Immature natural killer cell (primary cell): ENCODE measurements at regions not wholly inside any gene's neighbourhood (a gene's known extent, or its start where the extent isn't known, plus 50 kb on each side); places are given as distances from the start of the nearest gene placed in this dataset.

Source experiments
- DNase-seq, 3 donors: peaks; one replicate each; pipeline ENCODE4 v3.0.0; 2022; ENCODE audit warnings: mixed read lengths in 1 of 3
- H3K27ac Mint-ChIP-seq, 6 donors: one replicate each; pipeline ENCODE4 v1.8.0; 2020; ENCODE audit warnings: mixed read lengths in 6 of 6, mild to moderate bottlenecking in 5 of 6, inconsistent platforms in 4 of 6, moderate library complexity in 3 of 6
- H3K27me3 Mint-ChIP-seq, 3 donors: one replicate each; pipeline ENCODE4 v1.8.0; 2020 to 2021; ENCODE audit warnings: low read depth in 3 of 3, mild to moderate bottlenecking in 3 of 3, mixed read lengths in 3 of 3, moderate library complexity in 3 of 3, inconsistent platforms in 1 of 3
- H3K36me3 Mint-ChIP-seq, 3 donors: one replicate each; pipeline ENCODE4 v1.8.0; 2020; ENCODE audit warnings: mixed read lengths in 3 of 3, inconsistent platforms in 2 of 3, mild to moderate bottlenecking in 2 of 3
- H3K4me1 Mint-ChIP-seq, 2 donors: one replicate each; pipeline ENCODE4 v1.8.0; 2020; ENCODE audit warnings: inconsistent platforms in 2 of 2, mild to moderate bottlenecking in 2 of 2, mixed read lengths in 2 of 2, moderate library complexity in 1 of 2
- H3K4me3 Mint-ChIP-seq, 5 donors: one replicate each; pipeline ENCODE4 v1.8.0; 2020; ENCODE audit warnings: mild to moderate bottlenecking in 5 of 5, mixed read lengths in 5 of 5, inconsistent platforms in 3 of 5, moderate library complexity in 3 of 5
- H3K9me3 Mint-ChIP-seq, 6 donors: one replicate each; pipeline ENCODE4 v1.8.0; 2020; ENCODE audit warnings: mild to moderate bottlenecking in 6 of 6, mixed read lengths in 6 of 6, inconsistent platforms in 4 of 6, moderate library complexity in 3 of 6

DNA sequence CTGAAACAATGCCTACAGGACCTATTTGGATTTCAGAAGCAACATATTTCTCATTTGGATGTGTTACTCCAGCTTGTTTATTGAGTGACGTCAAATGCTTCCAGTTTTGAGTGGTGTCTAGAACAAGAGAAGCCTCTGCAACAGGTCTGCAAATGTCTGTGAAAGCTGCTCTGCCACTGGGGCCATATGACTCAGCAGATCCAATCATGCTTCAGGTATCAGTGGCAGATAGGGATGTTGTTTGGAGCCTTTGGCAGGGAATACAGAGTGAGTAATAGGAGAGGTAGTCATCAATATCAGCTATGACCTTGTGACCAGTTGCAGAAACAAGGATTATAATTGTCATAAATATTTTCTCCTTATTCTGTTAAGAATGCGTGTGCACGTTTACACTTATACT, 141.1 kb upstream of the ZXDA start:
- Mint-ChIP-seq H3K36me3 (no peaks in the 10 kb centered on the region), H3K4me3 (no peak overlapping the region), H3K27ac (no peak overlapping the region), H3K9me3 (peaks cover 0 to 22% (median 12%) of the 10 kb centered on the region in 6 donors), H3K27me3 (peaks cover 2 to 12% (median 4%) of the 10 kb centered on the region in 3 donors), H3K4me1 (no peaks in the 10 kb centered on the region)
- DNase-seq: no peak

DNA sequence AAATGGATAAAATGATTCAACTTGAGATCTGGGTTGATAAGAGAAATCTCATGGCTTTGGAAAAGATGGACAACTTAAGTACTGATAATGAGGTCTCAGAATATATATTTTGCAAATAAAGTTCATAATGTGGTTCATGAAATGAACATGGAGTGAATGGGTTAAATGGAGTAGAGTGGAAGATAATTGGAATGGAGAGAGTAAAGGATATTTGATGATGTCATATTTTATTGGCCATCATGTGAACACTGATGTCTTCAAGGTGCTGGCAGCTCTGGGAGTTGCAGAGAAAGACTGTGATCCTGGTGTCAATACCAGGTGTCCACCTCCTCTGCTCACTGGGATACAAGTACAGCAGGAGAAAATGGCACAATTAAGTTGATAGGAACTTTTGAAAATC, 133.9 kb upstream of the ZXDA start:
- no peak for DNase-seq

DNA sequence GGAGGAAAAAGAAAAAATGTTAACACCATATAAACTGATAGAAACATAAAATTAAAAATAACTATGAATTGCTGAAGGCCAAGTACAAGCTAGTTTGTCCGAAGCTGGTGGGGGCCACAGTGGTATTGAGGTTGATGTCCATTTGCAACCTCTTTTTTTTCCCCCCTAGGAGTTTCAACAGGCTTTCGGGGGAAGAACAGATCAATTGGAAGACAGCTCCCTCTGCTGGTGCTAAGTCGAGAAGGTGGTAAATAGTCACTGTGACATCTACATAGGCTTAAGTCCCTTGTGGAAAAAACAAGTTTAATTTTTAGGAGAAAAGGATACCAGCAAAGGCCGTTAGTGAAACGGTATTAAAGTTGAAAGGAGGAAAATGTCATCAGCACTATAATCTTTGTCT, 115.7 kb upstream of the ZXDA start:
- H3K4me1 Mint-ChIP-seq: no peaks in the 10 kb centered on the region
- no peaks in the 10 kb centered on the region for H3K9me3 Mint-ChIP-seq
- peak; percentile 22 to 31 (median 30) for DNase-seq
- H3K27ac Mint-ChIP-seq: no peak overlapping the region
- no peaks in the 10 kb centered on the region for H3K36me3 Mint-ChIP-seq
- H3K27me3 Mint-ChIP-seq: peaks cover 0 to 2% (median 1%) of the 10 kb centered on the region in 3 donors
- no peak overlapping the region for H3K4me3 Mint-ChIP-seq

More for the DNA sequence above, 133.9 kb upstream of the ZXDA start:
- peaks cover 1 to 7% (median 6%) of the 10 kb centered on the region in 3 donors for H3K27me3 Mint-ChIP-seq
- H3K27ac Mint-ChIP-seq: no peak overlapping the region
- peaks cover 0 to 20% (median 11%) of the 10 kb centered on the region in 6 donors for H3K9me3 Mint-ChIP-seq
- H3K36me3 Mint-ChIP-seq: no peaks in the 10 kb centered on the region
- no peak overlapping the region for H3K4me3 Mint-ChIP-seq
- H3K4me1 Mint-ChIP-seq: no peaks in the 10 kb centered on the region

DNA sequence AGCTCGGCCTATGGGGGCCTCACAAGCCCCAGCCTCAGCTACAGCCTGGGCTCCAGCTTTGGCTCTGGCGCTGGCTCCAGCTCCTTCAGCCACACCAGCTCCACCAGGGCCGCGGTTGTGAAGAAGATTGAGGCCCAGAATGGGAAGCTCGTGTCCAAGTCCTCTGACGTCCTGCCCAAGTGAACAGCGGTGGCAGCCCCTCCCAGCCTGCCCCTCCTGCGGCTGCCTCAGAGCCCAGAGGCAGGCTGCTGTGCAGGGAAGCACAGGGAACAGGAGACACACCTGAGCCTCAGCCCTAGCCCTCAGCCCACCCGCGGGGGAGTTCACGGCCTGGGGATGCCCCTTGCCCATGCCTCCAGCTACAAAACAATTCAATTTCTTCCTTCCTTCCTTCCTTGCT, 75.7 kb upstream of the ZXDA start:
- H3K4me3 Mint-ChIP-seq: no peak overlapping the region
- H3K9me3 Mint-ChIP-seq: peaks cover 0 to 11% (median 2%) of the 10 kb centered on the region in 6 donors
- no peak for DNase-seq
- no peaks in the 10 kb centered on the region for H3K4me1 Mint-ChIP-seq
- H3K27ac Mint-ChIP-seq: no peak overlapping the region
- no peaks in the 10 kb centered on the region for H3K36me3 Mint-ChIP-seq
- peaks cover 0 to 7% (median 2%) of the 10 kb centered on the region in 3 donors for H3K27me3 Mint-ChIP-seq

DNA sequence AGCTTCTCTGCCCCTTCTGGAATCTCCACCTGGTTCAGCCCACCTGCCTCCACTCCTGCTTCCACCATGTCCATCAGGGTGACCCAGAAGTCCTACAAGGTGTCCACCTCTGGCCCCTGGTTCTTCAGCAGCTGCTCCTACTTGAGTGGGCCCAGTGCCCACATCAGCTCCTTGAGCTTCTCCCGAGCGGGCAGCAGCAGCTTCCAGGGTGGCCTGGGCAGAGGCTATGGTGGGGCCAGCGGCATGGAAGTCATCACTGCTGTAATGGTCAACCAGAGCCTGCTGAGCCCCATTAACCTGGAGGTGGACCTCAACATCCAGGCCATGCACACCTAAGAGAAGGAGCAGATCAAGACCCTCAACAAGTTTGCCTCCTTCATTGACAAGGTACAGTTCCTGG, 74.4 kb upstream of the ZXDA start:
- Mint-ChIP-seq H3K27ac (no peak overlapping the region), H3K9me3 (peaks cover 0 to 11% (median 2%) of the 10 kb centered on the region in 6 donors), H3K36me3 (no peaks in the 10 kb centered on the region), H3K4me1 (no peaks in the 10 kb centered on the region), H3K4me3 (no peak overlapping the region), H3K27me3 (peaks cover 0 to 7% (median 2%) of the 10 kb centered on the region in 3 donors)
- no peak for DNase-seq

DNA sequence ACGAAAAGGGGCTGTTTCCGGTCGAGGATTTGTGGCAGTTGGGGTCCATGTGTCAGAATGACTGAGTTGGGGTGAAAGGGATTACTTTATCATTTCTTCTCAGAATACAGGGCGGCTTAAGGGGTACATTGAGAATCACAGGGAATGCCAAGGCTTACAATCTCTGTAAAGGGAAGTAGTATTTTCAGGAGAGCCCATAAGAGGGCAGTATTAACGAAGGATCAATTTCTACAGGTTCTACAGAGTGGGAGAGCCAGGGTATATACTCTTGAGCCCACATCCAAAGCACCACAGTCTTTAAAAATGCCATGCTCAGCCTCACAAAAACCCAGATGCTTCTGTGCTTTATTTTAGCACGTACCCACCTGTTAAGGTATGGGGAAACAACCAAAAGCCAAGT, 67.7 kb upstream of the ZXDA start:
- H3K9me3 Mint-ChIP-seq: peaks cover 0 to 1% (median 0%) of the 10 kb centered on the region in 6 donors
- no peak overlapping the region for H3K4me3 Mint-ChIP-seq
- no peaks in the 10 kb centered on the region for H3K4me1 Mint-ChIP-seq
- H3K27me3 Mint-ChIP-seq: peaks cover 0 to 12% (median 5%) of the 10 kb centered on the region in 3 donors
- no peak for DNase-seq
- no peak overlapping the region for H3K27ac Mint-ChIP-seq
- H3K36me3 Mint-ChIP-seq: no peaks in the 10 kb centered on the region

DNA sequence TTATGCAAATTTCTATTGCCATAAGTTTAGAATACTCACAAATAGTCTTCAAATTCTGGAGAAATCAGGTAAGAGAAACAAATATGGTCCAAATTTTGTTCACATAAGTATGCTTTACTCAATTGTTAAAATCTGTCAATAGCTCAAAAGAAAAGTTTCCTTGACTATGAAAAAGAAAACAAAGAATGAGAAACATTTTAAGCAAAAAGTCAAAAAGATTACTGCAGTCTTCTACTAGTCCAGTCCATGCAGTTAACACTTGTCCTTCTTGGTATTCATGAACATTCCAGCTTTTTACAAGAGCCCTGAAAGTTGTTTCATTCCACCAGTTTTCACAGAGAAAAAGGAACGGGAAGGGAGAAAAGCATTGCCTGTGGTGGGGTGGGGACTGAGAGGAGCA, 54.7 kb upstream of the ZXDA start:
- Mint-ChIP-seq H3K27ac (no peak overlapping the region), H3K36me3 (no peaks in the 10 kb centered on the region), H3K4me1 (no peaks in the 10 kb centered on the region), H3K9me3 (peaks cover 0 to 5% (median 3%) of the 10 kb centered on the region in 6 donors), H3K27me3 (peaks cover 0 to 8% (median 4%) of the 10 kb centered on the region in 3 donors), H3K4me3 (no peak overlapping the region)
- DNase-seq: no peak
